OCI-LY3 (cell line): ENCODE measurements at regions not wholly inside any gene's neighbourhood (a gene's known extent, or its start where the extent isn't known, plus 50 kb on each side); places are given as distances from the start of the nearest gene placed in this dataset.

Experiments
- EZH2phosphoT487 ChIP-seq: fragments of 200-600 bp; shearing (Covaris generic); IDR thresholded peaks from 2 replicates; pipeline ENCODE4 v1.6.1; 2018; ENCODE audit warnings: antibody characterized with exemption, mixed run types, low read depth
- TF ChIP-seq, protein P1 (sequence below): fragments of 200-600, 300-600 bp; sonication (generic); IDR thresholded peaks from 2 replicates; pipeline ENCODE4 v1.5.1; 2014; ENCODE audit warnings: antibody characterized with exemption, low read length, low read depth

DNA sequence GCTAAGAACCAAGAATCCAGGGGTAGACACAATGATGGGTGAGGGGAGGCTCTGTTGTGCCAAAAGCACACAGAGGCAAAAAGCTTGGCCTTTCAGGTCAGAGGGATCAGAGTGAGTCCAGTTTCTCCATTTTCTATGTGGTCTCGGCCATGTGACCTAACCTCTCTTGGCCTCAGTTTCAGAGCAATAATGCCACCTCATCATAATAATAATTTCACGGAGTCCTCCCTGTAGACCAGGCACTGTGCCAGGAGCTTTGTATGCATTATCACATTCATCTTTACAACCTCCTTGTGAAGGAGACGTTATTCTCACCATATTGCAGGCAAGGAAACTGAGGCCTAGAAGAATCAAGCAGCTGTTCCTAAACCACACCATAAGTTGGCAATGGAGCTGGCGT is 120.2 kb downstream of the WT1 start:
- TF ChIP-seq, protein P1, sequence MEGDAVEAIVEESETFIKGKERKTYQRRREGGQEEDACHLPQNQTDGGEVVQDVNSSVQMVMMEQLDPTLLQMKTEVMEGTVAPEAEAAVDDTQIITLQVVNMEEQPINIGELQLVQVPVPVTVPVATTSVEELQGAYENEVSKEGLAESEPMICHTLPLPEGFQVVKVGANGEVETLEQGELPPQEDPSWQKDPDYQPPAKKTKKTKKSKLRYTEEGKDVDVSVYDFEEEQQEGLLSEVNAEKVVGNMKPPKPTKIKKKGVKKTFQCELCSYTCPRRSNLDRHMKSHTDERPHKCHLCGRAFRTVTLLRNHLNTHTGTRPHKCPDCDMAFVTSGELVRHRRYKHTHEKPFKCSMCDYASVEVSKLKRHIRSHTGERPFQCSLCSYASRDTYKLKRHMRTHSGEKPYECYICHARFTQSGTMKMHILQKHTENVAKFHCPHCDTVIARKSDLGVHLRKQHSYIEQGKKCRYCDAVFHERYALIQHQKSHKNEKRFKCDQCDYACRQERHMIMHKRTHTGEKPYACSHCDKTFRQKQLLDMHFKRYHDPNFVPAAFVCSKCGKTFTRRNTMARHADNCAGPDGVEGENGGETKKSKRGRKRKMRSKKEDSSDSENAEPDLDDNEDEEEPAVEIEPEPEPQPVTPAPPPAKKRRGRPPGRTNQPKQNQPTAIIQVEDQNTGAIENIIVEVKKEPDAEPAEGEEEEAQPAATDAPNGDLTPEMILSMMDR = no peak
- no peak for TF ChIP-seq EZH2phosphoT487
